ENCODE measurements at regions not wholly inside any gene's neighbourhood (a gene's known extent, or its start where the extent isn't known, plus 50 kb on each side); places are given as distances from the start of the nearest gene placed in this dataset.

DNA sequence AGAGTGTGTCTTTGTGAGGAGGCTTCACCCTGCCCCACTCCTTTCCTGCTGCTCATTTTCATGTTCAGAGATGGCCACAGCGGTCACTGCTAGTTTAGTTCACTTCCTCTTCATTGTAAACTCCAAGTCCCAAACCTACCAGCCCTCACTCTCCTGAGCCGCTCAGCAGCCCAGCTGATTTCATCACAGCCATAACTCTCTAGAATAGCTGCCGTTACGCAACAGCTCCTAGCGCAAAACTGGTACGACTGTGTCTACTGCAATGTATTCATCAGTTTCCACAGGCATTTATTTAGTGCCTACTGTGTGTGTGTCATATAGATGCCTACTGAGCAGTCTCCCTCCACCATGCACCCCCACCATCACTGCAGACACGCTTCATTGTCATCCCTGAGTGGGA, 233.5 kb upstream of the RPL38 start:
- TF ChIP-seq POLR2A (IDR thresholded peaks at IDR 0.05; ENCODE audit: borderline replicate concordance, extremely low read depth, insufficient read depth, insufficient read length) = no peak
- TF ChIP-seq ELF1 (IDR thresholded peaks at IDR 0.05; ENCODE audit: borderline replicate concordance, low read depth) = no peak
- no peak for TF ChIP-seq EZH2 (IDR thresholded peaks at IDR 0.05)
- TF ChIP-seq POLR2AphosphoS5 (IDR thresholded peaks at IDR 0.05; ENCODE audit: low read depth, low read length) = no peak
- TF ChIP-seq, protein P1, sequence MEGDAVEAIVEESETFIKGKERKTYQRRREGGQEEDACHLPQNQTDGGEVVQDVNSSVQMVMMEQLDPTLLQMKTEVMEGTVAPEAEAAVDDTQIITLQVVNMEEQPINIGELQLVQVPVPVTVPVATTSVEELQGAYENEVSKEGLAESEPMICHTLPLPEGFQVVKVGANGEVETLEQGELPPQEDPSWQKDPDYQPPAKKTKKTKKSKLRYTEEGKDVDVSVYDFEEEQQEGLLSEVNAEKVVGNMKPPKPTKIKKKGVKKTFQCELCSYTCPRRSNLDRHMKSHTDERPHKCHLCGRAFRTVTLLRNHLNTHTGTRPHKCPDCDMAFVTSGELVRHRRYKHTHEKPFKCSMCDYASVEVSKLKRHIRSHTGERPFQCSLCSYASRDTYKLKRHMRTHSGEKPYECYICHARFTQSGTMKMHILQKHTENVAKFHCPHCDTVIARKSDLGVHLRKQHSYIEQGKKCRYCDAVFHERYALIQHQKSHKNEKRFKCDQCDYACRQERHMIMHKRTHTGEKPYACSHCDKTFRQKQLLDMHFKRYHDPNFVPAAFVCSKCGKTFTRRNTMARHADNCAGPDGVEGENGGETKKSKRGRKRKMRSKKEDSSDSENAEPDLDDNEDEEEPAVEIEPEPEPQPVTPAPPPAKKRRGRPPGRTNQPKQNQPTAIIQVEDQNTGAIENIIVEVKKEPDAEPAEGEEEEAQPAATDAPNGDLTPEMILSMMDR (IDR thresholded peaks at IDR 0.05 in 2 of 3, conservative IDR thresholded peaks at IDR 0.05 in 1 of 3; ENCODE audit: borderline replicate concordance in 1 of 3, insufficient read depth in 1 of 3, low read depth in 2 of 3, low read length in 2 of 3) = no peak
- no peak for TF ChIP-seq YY1 (IDR thresholded peaks at IDR 0.05; ENCODE audit: extremely low read depth, insufficient replicate concordance, low read depth, low read length)
- no peak for TF ChIP-seq RAD21 (IDR thresholded peaks at IDR 0.05; ENCODE audit: low read depth)
- TF ChIP-seq TCF7L2 (IDR thresholded peaks at IDR 0.05; ENCODE audit: borderline replicate concordance, extremely low read depth, insufficient read depth, insufficient read length) = no peak
- no peak for TF ChIP-seq CEBPB (IDR thresholded peaks at IDR 0.05; ENCODE audit: low read depth)
- TF ChIP-seq SP1 (IDR thresholded peaks at IDR 0.05; ENCODE audit: low read depth) = no peak
- no peak for TF ChIP-seq EGR1 (IDR thresholded peaks at IDR 0.05; ENCODE audit: low read depth)

All from HCT116 (cell line).